ENCODE measurements at regions not wholly inside any gene's neighbourhood (a gene's known extent, or its start where the extent isn't known, plus 50 kb on each side); places are given as distances from the start of the nearest gene placed in this dataset.

GRCh38 chr3:15903759-15904720 lies 106.3 kb upstream of the ANKRD28 start:
- TF ChIP-seq CTCF (IDR thresholded peaks at IDR 0.05; ENCODE audit: extremely low read depth in 1 of 2, insufficient read depth in 1 of 2, low read depth in 1 of 2, low read length in 2 of 2) (no peak), EZH2 (IDR thresholded peaks at IDR 0.05; ENCODE audit: borderline replicate concordance, low read depth, low read length, severe bottlenecking) (no peak), POLR2A (IDR thresholded peaks at IDR 0.05; ENCODE audit: low read depth, low read length) (no peak), MYC (IDR thresholded peaks at IDR 0.05; ENCODE audit: low read depth, low read length) (no peak)

All from endothelial cell of umbilical vein (primary cell).